ENCODE measurements at regions not wholly inside any gene's neighbourhood (a gene's known extent, or its start where the extent isn't known, plus 50 kb on each side); places are given as distances from the start of the nearest gene placed in this dataset.
"Not testable (repeated sequence)": the region's sequence is repeated elsewhere in the genome, so short reads cannot be mapped to it uniquely, and the experiment has no call there.

GRCh38 chr1:88581703-88582102, 102.4 kb upstream of the PKN2 start:
- no peaks in the 10 kb centered on the region for H3K9me3 ChIP-seq (ENCODE audit: low read length)
- H3K4me1 ChIP-seq (ENCODE audit: low read length): no peaks in the 10 kb centered on the region
- no peaks in the 10 kb centered on the region for H3K79me2 ChIP-seq (ENCODE audit: low read length)
- H2AFZ ChIP-seq (ENCODE audit: low read length): no peak overlapping the region
- H3K27ac ChIP-seq (ENCODE audit: low read length): no peak overlapping the region
- H3K36me3 ChIP-seq (ENCODE audit: insufficient read depth, low read length): no peaks in the 10 kb centered on the region
- no peak overlapping the region for H3K9ac ChIP-seq (ENCODE audit: low read length)
- H3K4me3 ChIP-seq (ENCODE audit: low read length): no peak overlapping the region
- no peaks in the 10 kb centered on the region for H3K9me2 ChIP-seq (replicated peaks; ENCODE audit: insufficient read depth, low read length)
- no peaks in the 10 kb centered on the region for H3K27me3 ChIP-seq (ENCODE audit: low read length)
- H3K4me2 ChIP-seq (ENCODE audit: low read depth, low read length, poor library complexity, severe bottlenecking): no peak overlapping the region
- no peak for DNase-seq
- H4K20me1 ChIP-seq (ENCODE audit: insufficient read depth, low read depth, low read length): no peaks in the 10 kb centered on the region

- Histone ChIP-seq H4K20me1 (ENCODE audit: insufficient read depth, low read depth, low read length) (no peaks in the 10 kb centered on the region), H3K79me2 (ENCODE audit: low read length) (no peaks in the 10 kb centered on the region), H3K27me3 (ENCODE audit: low read length) (no peaks in the 10 kb centered on the region), H3K9me2 (replicated peaks; ENCODE audit: insufficient read depth, low read length) (no peaks in the 10 kb centered on the region), H3K4me3 (ENCODE audit: low read length) (no peak overlapping the region), H3K9ac (ENCODE audit: low read length) (no peak overlapping the region), H2AFZ (ENCODE audit: low read length) (no peak overlapping the region), H3K4me2 (ENCODE audit: low read depth, low read length, poor library complexity, severe bottlenecking) (no peak overlapping the region), H3K4me1 (ENCODE audit: low read length) (no peaks in the 10 kb centered on the region), H3K27ac (ENCODE audit: low read length) (no peak overlapping the region), H3K36me3 (ENCODE audit: insufficient read depth, low read length) (no peaks in the 10 kb centered on the region), H3K9me3 (ENCODE audit: low read length) (no peaks in the 10 kb centered on the region)
- DNase-seq: no peak
Observed at GRCh38 chr1:88593358-88593757, 90.7 kb upstream of the PKN2 start.

- no peaks in the 10 kb centered on the region for H3K27me3 ChIP-seq (ENCODE audit: low read length)
- no peaks in the 10 kb centered on the region for H3K79me2 ChIP-seq (ENCODE audit: low read length)
- no peaks in the 10 kb centered on the region for H3K9me2 ChIP-seq (replicated peaks; ENCODE audit: insufficient read depth, low read length)
- H3K9ac ChIP-seq (ENCODE audit: low read length): no peak overlapping the region
- no peaks in the 10 kb centered on the region for H3K4me1 ChIP-seq (ENCODE audit: low read length)
- H3K4me2 ChIP-seq (ENCODE audit: low read depth, low read length, poor library complexity, severe bottlenecking): no peak overlapping the region
- no peak overlapping the region for H3K27ac ChIP-seq (ENCODE audit: low read length)
- no peak overlapping the region for H2AFZ ChIP-seq (ENCODE audit: low read length)
- peak; percentile 75 for DNase-seq
- H3K9me3 ChIP-seq (ENCODE audit: low read length): no peaks in the 10 kb centered on the region
- H3K36me3 ChIP-seq (ENCODE audit: insufficient read depth, low read length): no peaks in the 10 kb centered on the region
- no peak overlapping the region for H3K4me3 ChIP-seq (ENCODE audit: low read length)
- no peaks in the 10 kb centered on the region for H4K20me1 ChIP-seq (ENCODE audit: insufficient read depth, low read depth, low read length)
Observed at GRCh38 chr1:88595355-88596002, 88.6 kb upstream of the PKN2 start.

GRCh38 chr1:88597973-88598372, 86.1 kb upstream of the PKN2 start:
- not testable (repeated sequence) for H2AFZ ChIP-seq (ENCODE audit: low read length); DNase-seq; H3K4me1 ChIP-seq (ENCODE audit: low read length)

GRCh38 chr1:88608139-88608943, 75.7 kb upstream of the PKN2 start:
- Histone ChIP-seq H4K20me1 (ENCODE audit: insufficient read depth, low read depth, low read length) (no peaks in the 10 kb centered on the region), H3K79me2 (ENCODE audit: low read length) (no peaks in the 10 kb centered on the region), H3K36me3 (ENCODE audit: insufficient read depth, low read length) (no peaks in the 10 kb centered on the region), H3K4me2 (ENCODE audit: low read depth, low read length, poor library complexity, severe bottlenecking) (peak overlapping the region; percentile 57), H2AFZ (ENCODE audit: low read length) (peak overlapping the region; percentile 74; the same call in 1 of the 2 replicates), H3K9ac (ENCODE audit: low read length) (no peak overlapping the region), H3K9me3 (ENCODE audit: low read length) (no peaks in the 10 kb centered on the region), H3K4me3 (ENCODE audit: low read length) (no peak overlapping the region), H3K4me1 (ENCODE audit: low read length) (peaks cover 4% of the 10 kb centered on the region), H3K27me3 (ENCODE audit: low read length) (no peaks in the 10 kb centered on the region), H3K27ac (ENCODE audit: low read length) (no peak overlapping the region), H3K9me2 (replicated peaks; ENCODE audit: insufficient read depth, low read length) (no peaks in the 10 kb centered on the region)
- DNase-seq: peak; percentile 80

More at GRCh38 chr1:88597973-88598372, 86.1 kb upstream of the PKN2 start:
- not testable (repeated sequence) for H3K9me3 ChIP-seq (ENCODE audit: low read length); H3K36me3 ChIP-seq (ENCODE audit: insufficient read depth, low read length); H3K27me3 ChIP-seq (ENCODE audit: low read length); H3K79me2 ChIP-seq (ENCODE audit: low read length); H3K4me3 ChIP-seq (ENCODE audit: low read length); H4K20me1 ChIP-seq (ENCODE audit: insufficient read depth, low read depth, low read length); H3K9ac ChIP-seq (ENCODE audit: low read length); H3K4me2 ChIP-seq (ENCODE audit: low read depth, low read length, poor library complexity, severe bottlenecking); H3K27ac ChIP-seq (ENCODE audit: low read length); H3K9me2 ChIP-seq (replicated peaks; ENCODE audit: insufficient read depth, low read length)

GRCh38 chr1:88609051-88609450, 75.0 kb upstream of the PKN2 start:
- no peak overlapping the region for H3K4me3 ChIP-seq (ENCODE audit: low read length)
- DNase-seq: no peak
- H3K79me2 ChIP-seq (ENCODE audit: low read length): no peaks in the 10 kb centered on the region
- H3K9me2 ChIP-seq (replicated peaks; ENCODE audit: insufficient read depth, low read length): no peaks in the 10 kb centered on the region
- no peaks in the 10 kb centered on the region for H3K9me3 ChIP-seq (ENCODE audit: low read length)
- peaks cover 4% of the 10 kb centered on the region for H3K4me1 ChIP-seq (ENCODE audit: low read length)
- H3K27ac ChIP-seq (ENCODE audit: low read length): no peak overlapping the region
- H3K36me3 ChIP-seq (ENCODE audit: insufficient read depth, low read length): no peaks in the 10 kb centered on the region
- no peaks in the 10 kb centered on the region for H4K20me1 ChIP-seq (ENCODE audit: insufficient read depth, low read depth, low read length)
- H3K27me3 ChIP-seq (ENCODE audit: low read length): no peaks in the 10 kb centered on the region
- no peak overlapping the region for H2AFZ ChIP-seq (ENCODE audit: low read length)
- no peak overlapping the region for H3K9ac ChIP-seq (ENCODE audit: low read length)
- no peak overlapping the region for H3K4me2 ChIP-seq (ENCODE audit: low read depth, low read length, poor library complexity, severe bottlenecking)

- Histone ChIP-seq H3K36me3 (ENCODE audit: insufficient read depth, low read length) (no peaks in the 10 kb centered on the region), H3K9ac (ENCODE audit: low read length) (no peak overlapping the region), H4K20me1 (ENCODE audit: insufficient read depth, low read depth, low read length) (no peaks in the 10 kb centered on the region), H3K9me3 (ENCODE audit: low read length) (no peaks in the 10 kb centered on the region), H3K9me2 (replicated peaks; ENCODE audit: insufficient read depth, low read length) (no peaks in the 10 kb centered on the region), H3K79me2 (ENCODE audit: low read length) (no peaks in the 10 kb centered on the region), H3K27ac (ENCODE audit: low read length) (no peak overlapping the region), H3K4me1 (ENCODE audit: low read length) (peaks cover 4% of the 10 kb centered on the region), H2AFZ (ENCODE audit: low read length) (no peak overlapping the region), H3K4me3 (ENCODE audit: low read length) (no peak overlapping the region), H3K27me3 (ENCODE audit: low read length) (peaks cover under 1% of the 10 kb centered on the region; the same call in 1 of the 2 replicates), H3K4me2 (ENCODE audit: low read depth, low read length, poor library complexity, severe bottlenecking) (no peak overlapping the region)
- DNase-seq: no peak
Observed at GRCh38 chr1:88610687-88611086, 73.4 kb upstream of the PKN2 start.

- Histone ChIP-seq H3K9ac (ENCODE audit: low read length) (no peak overlapping the region), H3K4me1 (ENCODE audit: low read length) (peaks cover 4% of the 10 kb centered on the region), H3K4me3 (ENCODE audit: low read length) (no peak overlapping the region), H3K27ac (ENCODE audit: low read length) (no peak overlapping the region), H3K36me3 (ENCODE audit: insufficient read depth, low read length) (no peaks in the 10 kb centered on the region), H2AFZ (ENCODE audit: low read length) (no peak overlapping the region), H3K9me2 (replicated peaks; ENCODE audit: insufficient read depth, low read length) (no peaks in the 10 kb centered on the region; the same call in 1 of the 2 replicates), H3K27me3 (ENCODE audit: low read length) (peaks cover 3% of the 10 kb centered on the region; the same call in 1 of the 2 replicates), H3K79me2 (ENCODE audit: low read length) (no peaks in the 10 kb centered on the region), H4K20me1 (ENCODE audit: insufficient read depth, low read depth, low read length) (no peaks in the 10 kb centered on the region), H3K4me2 (ENCODE audit: low read depth, low read length, poor library complexity, severe bottlenecking) (no peak overlapping the region), H3K9me3 (ENCODE audit: low read length) (no peaks in the 10 kb centered on the region; the same call in 1 of the 2 replicates)
- no peak for DNase-seq
Observed at GRCh38 chr1:88612292-88612691, 71.8 kb upstream of the PKN2 start.
